DND-41 (cell line): ENCODE measurements at regions not wholly inside any gene's neighbourhood (a gene's known extent, or its start where the extent isn't known, plus 50 kb on each side); places are given as distances from the start of the nearest gene placed in this dataset.

Experiments
- ATAC-seq: fragments of 200-7000 bp; cut with Tn5 transposase; 3 replicates; pipeline ENCODE4 v1.9.1; 2021; ENCODE audit warnings: low read depth; ENCODE audit not compliant: insufficient read depth
- DNase-seq: peaks from one replicate; pipeline ENCODE4 v3.0.0-alpha.2; 2020
- H2AFZ ChIP-seq: 2 replicates; pipeline ENCODE4 v1.6.0; 2012; ENCODE audit warnings: low read depth, low read length
- H3K27ac ChIP-seq: 2 replicates; pipeline ENCODE4 v1.5.1; 2012; ENCODE audit warnings: low read length, inconsistent platforms
- H3K27me3 ChIP-seq: fragments of 200-600 bp; sonication (generic); 2 replicates; pipeline ENCODE4 v1.6.0; 2012; ENCODE audit warnings: low read length, mild to moderate bottlenecking, inconsistent platforms; ENCODE audit not compliant: insufficient read depth, poor library complexity
- H3K36me3 ChIP-seq: 2 replicates; pipeline ENCODE4 v1.5.1; 2012; ENCODE audit warnings: low read length, inconsistent platforms; ENCODE audit not compliant: insufficient read depth
- H3K4me1 ChIP-seq: 2 replicates; pipeline ENCODE4 v1.5.1; 2012; ENCODE audit warnings: mild to moderate bottlenecking, low read length; ENCODE audit not compliant: insufficient read depth
- H3K4me2 ChIP-seq: 2 replicates; pipeline ENCODE4 v1.6.0; 2012; ENCODE audit warnings: mild to moderate bottlenecking, moderate library complexity, low read length, inconsistent platforms; ENCODE audit not compliant: insufficient read depth
- H3K4me3 ChIP-seq, 2 experiments: fragments of 200-600 bp in 1 of 2; shearing (Covaris generic) in 1 of 2; 2 replicates each; pipeline ENCODE4 v1.5.1; 2012 to 2016; ENCODE audit warnings: inconsistent platforms in 2 of 2, low read length in 2 of 2, mild to moderate bottlenecking in 2 of 2, low read depth in 1 of 2, moderate library complexity in 1 of 2
- H3K79me2 ChIP-seq: 2 replicates; pipeline ENCODE4 v1.6.0; 2012; ENCODE audit warnings: low read length, inconsistent platforms; ENCODE audit not compliant: insufficient read depth
- H3K9ac ChIP-seq: 2 replicates; pipeline ENCODE4 v1.6.0; 2012; ENCODE audit warnings: low read depth, mild to moderate bottlenecking, inconsistent platforms, low read length, moderate library complexity
- H3K9me3 ChIP-seq: 2 replicates; pipeline ENCODE4 v1.5.1; 2012; ENCODE audit warnings: low read length, moderate library complexity, mild to moderate bottlenecking, inconsistent platforms; ENCODE audit not compliant: insufficient read depth, severe bottlenecking
- H4K20me1 ChIP-seq: 2 replicates; pipeline ENCODE4 v1.6.0; 2012; ENCODE audit warnings: low read length; ENCODE audit not compliant: insufficient read depth
- CTCF ChIP-seq: IDR thresholded peaks from 2 replicates; pipeline ENCODE4 v1.5.1; 2012; ENCODE audit warnings: borderline replicate concordance, low read length, moderate library complexity, mild to moderate bottlenecking; ENCODE audit not compliant: poor library complexity, severe bottlenecking; ENCODE audit errors: extremely low read depth
- EZH2 ChIP-seq: IDR thresholded peaks from 3 replicates; pipeline ENCODE4 v1.6.1; 2012; ENCODE audit warnings: borderline replicate concordance, low read depth, mild to moderate bottlenecking, moderate library complexity, low read length, inconsistent platforms; ENCODE audit not compliant: severe bottlenecking

- H3K9ac ChIP-seq, result no peak overlapping the region
- H3K79me2 ChIP-seq, result no peaks in the 10 kb centered on the region
- H3K27ac ChIP-seq, result no peak overlapping the region
- TF ChIP-seq EZH2 (no peak), CTCF (no peak)
- H4K20me1 ChIP-seq, result no peaks in the 10 kb centered on the region
- H3K4me3 ChIP-seq, result no peak overlapping the region
- no peaks in the 10 kb centered on the region for H3K27me3 ChIP-seq
- no peak overlapping the region for H2AFZ ChIP-seq
- ATAC-seq, result no peak
- H3K9me3 ChIP-seq, result no peaks in the 10 kb centered on the region
- no peak for DNase-seq
- H3K36me3 ChIP-seq, result no peaks in the 10 kb centered on the region
- no peak overlapping the region for H3K4me2 ChIP-seq
- no peaks in the 10 kb centered on the region for H3K4me1 ChIP-seq
These were observed 108.1 kb upstream of the FRG1 start for GRCh38 chr4:189832528-189832927.

GRCh38 chr4:189834616-189835015 lies 106.1 kb upstream of the FRG1 start:
- Histone ChIP-seq H3K27ac (no peak overlapping the region), H3K27me3 (no peaks in the 10 kb centered on the region), H4K20me1 (no peaks in the 10 kb centered on the region), H3K79me2 (no peaks in the 10 kb centered on the region), H3K4me2 (no peak overlapping the region), H3K9ac (no peak overlapping the region), H3K9me3 (no peaks in the 10 kb centered on the region), H3K36me3 (no peaks in the 10 kb centered on the region), H3K4me3 (no peak overlapping the region), H3K4me1 (no peaks in the 10 kb centered on the region), H2AFZ (no peak overlapping the region)
- no peak for DNase-seq
- no peak for ATAC-seq
- TF ChIP-seq EZH2, result no peak
- no peak for TF ChIP-seq CTCF

- no peaks in the 10 kb centered on the region for H3K4me1 ChIP-seq
- no peak for DNase-seq
- no peak overlapping the region for H3K4me3 ChIP-seq
- H3K36me3 ChIP-seq, result no peaks in the 10 kb centered on the region
- TF ChIP-seq EZH2, result no peak
- no peak for TF ChIP-seq CTCF
- H3K9ac ChIP-seq, result no peak overlapping the region
- no peak overlapping the region for H2AFZ ChIP-seq
- no peaks in the 10 kb centered on the region for H3K9me3 ChIP-seq
- no peaks in the 10 kb centered on the region for H3K27me3 ChIP-seq
- no peak overlapping the region for H3K27ac ChIP-seq
- no peaks in the 10 kb centered on the region for H3K79me2 ChIP-seq
- H3K4me2 ChIP-seq, result no peak overlapping the region
- H4K20me1 ChIP-seq, result no peaks in the 10 kb centered on the region
- no peak for ATAC-seq
These were observed 105.2 kb upstream of the FRG1 start for GRCh38 chr4:189835505-189835904.

GRCh38 chr4:189837471-189837870 lies 103.2 kb upstream of the FRG1 start:
- H3K4me3 ChIP-seq, result no peak overlapping the region
- H3K4me1 ChIP-seq, result no peaks in the 10 kb centered on the region
- DNase-seq, result no peak
- H3K36me3 ChIP-seq, result no peaks in the 10 kb centered on the region
- no peak for ATAC-seq
- no peak overlapping the region for H2AFZ ChIP-seq
- no peaks in the 10 kb centered on the region for H3K79me2 ChIP-seq
- H3K4me2 ChIP-seq, result no peak overlapping the region
- H3K27ac ChIP-seq, result no peak overlapping the region
- no peak for TF ChIP-seq EZH2
- TF ChIP-seq CTCF, result no peak
- no peaks in the 10 kb centered on the region for H3K9me3 ChIP-seq
- H3K27me3 ChIP-seq, result no peaks in the 10 kb centered on the region
- H4K20me1 ChIP-seq, result no peaks in the 10 kb centered on the region
- H3K9ac ChIP-seq, result no peak overlapping the region
